K562 (cell line): ENCODE measurements at regions not wholly inside any gene's neighbourhood (a gene's known extent, or its start where the extent isn't known, plus 50 kb on each side); places are given as distances from the start of the nearest gene placed in this dataset.

Experiments used
- FOXJ3 ChIP-seq: sonication (generic); formaldehyde crosslinking; IDR thresholded peaks from 2 replicates; pipeline ENCODE4 v1.4.0; 2020; ENCODE audit warnings: mild to moderate bottlenecking, missing genetic modification reagents
- TCF3 ChIP-seq: sonication (generic); formaldehyde crosslinking; IDR thresholded peaks from 2 replicates; pipeline ENCODE4 v1.4.0; 2020; ENCODE audit warnings: mild to moderate bottlenecking, missing genetic modification reagents
- TSC22D4 ChIP-seq: fragments of 450-650 bp; IDR thresholded peaks from 2 replicates; pipeline ENCODE4 v1.6.1; 2016; ENCODE audit warnings: missing genetic modification characterization, missing biosample characterization, control low read depth
- YY1 ChIP-seq, 3 experiments: IDR thresholded peaks; 2 replicates each; pipeline ENCODE4 v1.6.1; 2011; ENCODE audit warnings: low read length in 2 of 3, mild to moderate bottlenecking in 2 of 3, moderate library complexity in 2 of 3, borderline replicate concordance in 1 of 3, control low read depth in 1 of 3, low read depth in 1 of 3; ENCODE audit not compliant: insufficient read depth in 3 of 3, insufficient replicate concordance in 2 of 3, control insufficient read depth in 1 of 3, insufficient read length in 1 of 3; ENCODE audit errors: extremely low read depth in 1 of 3
- ZNF707 ChIP-seq: fragments of 250-450 bp; sonication (Bioruptor Pico); conservative IDR thresholded peaks from 2 replicates; pipeline ENCODE4 v1.8.0; 2022; ENCODE audit warnings: inconsistent platforms, mild to moderate bottlenecking, moderate library complexity
- TF ChIP-seq, protein P1 (sequence below), 2 experiments: fragments of 150-350 bp in 1 of 2; IDR thresholded peaks; 2 replicates each; pipeline ENCODE4 v1.6.1; 2012 to 2016; ENCODE audit warnings: low read depth in 2 of 2, low read length in 2 of 2, mild to moderate bottlenecking in 1 of 2, moderate library complexity in 1 of 2
- TF ChIP-seq, protein P2 (sequence below): fragments of 150-350 bp; IDR thresholded peaks from 2 replicates; pipeline ENCODE4 v1.6.1; 2014; ENCODE audit warnings: low read depth, mild to moderate bottlenecking, low read length, borderline replicate concordance
- TF ChIP-seq, protein P3 (sequence below): sonication (generic); formaldehyde crosslinking; IDR thresholded peaks from 2 replicates; pipeline ENCODE4 v1.9.0; 2022; ENCODE audit warnings: mild to moderate bottlenecking, missing genetic modification reagents
- TF ChIP-seq, protein P4 (sequence below), 2 experiments: IDR thresholded peaks in 1 of 2; conservative IDR thresholded peaks in 1 of 2; 2 replicates each; pipeline ENCODE4 v1.6.1; 2016; ENCODE audit warnings: low read depth in 2 of 2, mild to moderate bottlenecking in 1 of 2, missing compliant biosample characterization in 1 of 2, missing genetic modification characterization in 1 of 2, moderate library complexity in 1 of 2
- TF ChIP-seq, protein P5 (sequence below): sonication (generic); formaldehyde crosslinking; IDR thresholded peaks from 2 replicates; pipeline ENCODE4 v1.8.0; 2022; ENCODE audit warnings: missing genetic modification reagents, mild to moderate bottlenecking, borderline replicate concordance

DNA sequence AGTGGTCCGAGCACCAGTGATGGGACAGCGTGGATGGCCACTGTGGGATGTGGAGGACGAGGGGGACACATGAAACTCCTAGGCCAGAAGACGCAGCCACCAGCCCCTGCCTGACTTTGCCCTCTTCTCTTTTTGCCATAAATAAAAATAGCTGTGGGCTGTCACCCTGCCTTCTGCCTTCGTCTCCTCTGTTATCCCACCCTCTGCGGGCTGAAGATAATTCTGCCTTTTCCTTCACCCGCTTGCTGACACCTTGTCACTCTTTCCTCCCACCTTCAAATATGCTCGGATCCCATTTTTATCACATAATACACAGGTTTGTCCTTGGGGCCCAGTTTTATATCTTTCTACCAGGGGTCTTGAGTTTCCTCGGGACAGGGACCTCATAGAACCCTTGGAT lies 87.6 kb upstream of the CIBAR2 start (continued):
- TF ChIP-seq, protein P1, sequence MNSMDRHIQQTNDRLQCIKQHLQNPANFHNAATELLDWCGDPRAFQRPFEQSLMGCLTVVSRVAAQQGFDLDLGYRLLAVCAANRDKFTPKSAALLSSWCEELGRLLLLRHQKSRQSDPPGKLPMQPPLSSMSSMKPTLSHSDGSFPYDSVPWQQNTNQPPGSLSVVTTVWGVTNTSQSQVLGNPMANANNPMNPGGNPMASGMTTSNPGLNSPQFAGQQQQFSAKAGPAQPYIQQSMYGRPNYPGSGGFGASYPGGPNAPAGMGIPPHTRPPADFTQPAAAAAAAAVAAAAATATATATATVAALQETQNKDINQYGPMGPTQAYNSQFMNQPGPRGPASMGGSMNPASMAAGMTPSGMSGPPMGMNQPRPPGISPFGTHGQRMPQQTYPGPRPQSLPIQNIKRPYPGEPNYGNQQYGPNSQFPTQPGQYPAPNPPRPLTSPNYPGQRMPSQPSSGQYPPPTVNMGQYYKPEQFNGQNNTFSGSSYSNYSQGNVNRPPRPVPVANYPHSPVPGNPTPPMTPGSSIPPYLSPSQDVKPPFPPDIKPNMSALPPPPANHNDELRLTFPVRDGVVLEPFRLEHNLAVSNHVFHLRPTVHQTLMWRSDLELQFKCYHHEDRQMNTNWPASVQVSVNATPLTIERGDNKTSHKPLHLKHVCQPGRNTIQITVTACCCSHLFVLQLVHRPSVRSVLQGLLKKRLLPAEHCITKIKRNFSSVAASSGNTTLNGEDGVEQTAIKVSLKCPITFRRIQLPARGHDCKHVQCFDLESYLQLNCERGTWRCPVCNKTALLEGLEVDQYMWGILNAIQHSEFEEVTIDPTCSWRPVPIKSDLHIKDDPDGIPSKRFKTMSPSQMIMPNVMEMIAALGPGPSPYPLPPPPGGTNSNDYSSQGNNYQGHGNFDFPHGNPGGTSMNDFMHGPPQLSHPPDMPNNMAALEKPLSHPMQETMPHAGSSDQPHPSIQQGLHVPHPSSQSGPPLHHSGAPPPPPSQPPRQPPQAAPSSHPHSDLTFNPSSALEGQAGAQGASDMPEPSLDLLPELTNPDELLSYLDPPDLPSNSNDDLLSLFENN (IDR thresholded peaks at IDR 0.05; ENCODE audit: low read depth in 2 of 2, low read length in 2 of 2) = no peak
- TF ChIP-seq, protein P2, sequence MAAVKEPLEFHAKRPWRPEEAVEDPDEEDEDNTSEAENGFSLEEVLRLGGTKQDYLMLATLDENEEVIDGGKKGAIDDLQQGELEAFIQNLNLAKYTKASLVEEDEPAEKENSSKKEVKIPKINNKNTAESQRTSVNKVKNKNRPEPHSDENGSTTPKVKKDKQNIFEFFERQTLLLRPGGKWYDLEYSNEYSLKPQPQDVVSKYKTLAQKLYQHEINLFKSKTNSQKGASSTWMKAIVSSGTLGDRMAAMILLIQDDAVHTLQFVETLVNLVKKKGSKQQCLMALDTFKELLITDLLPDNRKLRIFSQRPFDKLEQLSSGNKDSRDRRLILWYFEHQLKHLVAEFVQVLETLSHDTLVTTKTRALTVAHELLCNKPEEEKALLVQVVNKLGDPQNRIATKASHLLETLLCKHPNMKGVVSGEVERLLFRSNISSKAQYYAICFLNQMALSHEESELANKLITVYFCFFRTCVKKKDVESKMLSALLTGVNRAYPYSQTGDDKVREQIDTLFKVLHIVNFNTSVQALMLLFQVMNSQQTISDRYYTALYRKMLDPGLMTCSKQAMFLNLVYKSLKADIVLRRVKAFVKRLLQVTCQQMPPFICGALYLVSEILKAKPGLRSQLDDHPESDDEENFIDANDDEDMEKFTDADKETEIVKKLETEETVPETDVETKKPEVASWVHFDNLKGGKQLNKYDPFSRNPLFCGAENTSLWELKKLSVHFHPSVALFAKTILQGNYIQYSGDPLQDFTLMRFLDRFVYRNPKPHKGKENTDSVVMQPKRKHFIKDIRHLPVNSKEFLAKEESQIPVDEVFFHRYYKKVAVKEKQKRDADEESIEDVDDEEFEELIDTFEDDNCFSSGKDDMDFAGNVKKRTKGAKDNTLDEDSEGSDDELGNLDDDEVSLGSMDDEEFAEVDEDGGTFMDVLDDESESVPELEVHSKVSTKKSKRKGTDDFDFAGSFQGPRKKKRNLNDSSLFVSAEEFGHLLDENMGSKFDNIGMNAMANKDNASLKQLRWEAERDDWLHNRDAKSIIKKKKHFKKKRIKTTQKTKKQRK = no peak
- TF ChIP-seq FOXJ3 (CRISPR knock-in tag) = no peak
- TF ChIP-seq TCF3 (CRISPR knock-in tag) = peak; percentile 75
- TF ChIP-seq, protein P3, sequence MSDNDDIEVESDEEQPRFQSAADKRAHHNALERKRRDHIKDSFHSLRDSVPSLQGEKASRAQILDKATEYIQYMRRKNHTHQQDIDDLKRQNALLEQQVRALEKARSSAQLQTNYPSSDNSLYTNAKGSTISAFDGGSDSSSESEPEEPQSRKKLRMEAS (CRISPR knock-in tag) = 0 out of 2 replicates have a peak, but pooled peaks have one; percentile 21
- TF ChIP-seq, protein P4, sequence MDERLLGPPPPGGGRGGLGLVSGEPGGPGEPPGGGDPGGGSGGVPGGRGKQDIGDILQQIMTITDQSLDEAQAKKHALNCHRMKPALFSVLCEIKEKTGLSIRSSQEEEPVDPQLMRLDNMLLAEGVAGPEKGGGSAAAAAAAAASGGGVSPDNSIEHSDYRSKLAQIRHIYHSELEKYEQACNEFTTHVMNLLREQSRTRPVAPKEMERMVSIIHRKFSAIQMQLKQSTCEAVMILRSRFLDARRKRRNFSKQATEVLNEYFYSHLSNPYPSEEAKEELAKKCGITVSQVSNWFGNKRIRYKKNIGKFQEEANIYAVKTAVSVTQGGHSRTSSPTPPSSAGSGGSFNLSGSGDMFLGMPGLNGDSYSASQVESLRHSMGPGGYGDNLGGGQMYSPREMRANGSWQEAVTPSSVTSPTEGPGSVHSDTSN (CRISPR knock-in tag; IDR thresholded peaks at IDR 0.05; ENCODE audit: low read depth) = no peak
- TF ChIP-seq, protein P4 (tag; conservative IDR thresholded peaks at IDR 0.05; ENCODE audit: low read depth) = peak; percentile 70
- no peak for TF ChIP-seq ZNF707 (CRISPR knock-in tag)
- TF ChIP-seq TSC22D4 = no peak
- TF ChIP-seq YY1 (IDR thresholded peaks at IDR 0.05; ENCODE audit: borderline replicate concordance in 1 of 3, control insufficient read depth in 1 of 3, extremely low read depth in 1 of 3, insufficient read depth in 3 of 3, insufficient read length in 1 of 3, insufficient replicate concordance in 2 of 3, low read depth in 1 of 3, low read length in 2 of 3) = no peak
- TF ChIP-seq, protein P5, sequence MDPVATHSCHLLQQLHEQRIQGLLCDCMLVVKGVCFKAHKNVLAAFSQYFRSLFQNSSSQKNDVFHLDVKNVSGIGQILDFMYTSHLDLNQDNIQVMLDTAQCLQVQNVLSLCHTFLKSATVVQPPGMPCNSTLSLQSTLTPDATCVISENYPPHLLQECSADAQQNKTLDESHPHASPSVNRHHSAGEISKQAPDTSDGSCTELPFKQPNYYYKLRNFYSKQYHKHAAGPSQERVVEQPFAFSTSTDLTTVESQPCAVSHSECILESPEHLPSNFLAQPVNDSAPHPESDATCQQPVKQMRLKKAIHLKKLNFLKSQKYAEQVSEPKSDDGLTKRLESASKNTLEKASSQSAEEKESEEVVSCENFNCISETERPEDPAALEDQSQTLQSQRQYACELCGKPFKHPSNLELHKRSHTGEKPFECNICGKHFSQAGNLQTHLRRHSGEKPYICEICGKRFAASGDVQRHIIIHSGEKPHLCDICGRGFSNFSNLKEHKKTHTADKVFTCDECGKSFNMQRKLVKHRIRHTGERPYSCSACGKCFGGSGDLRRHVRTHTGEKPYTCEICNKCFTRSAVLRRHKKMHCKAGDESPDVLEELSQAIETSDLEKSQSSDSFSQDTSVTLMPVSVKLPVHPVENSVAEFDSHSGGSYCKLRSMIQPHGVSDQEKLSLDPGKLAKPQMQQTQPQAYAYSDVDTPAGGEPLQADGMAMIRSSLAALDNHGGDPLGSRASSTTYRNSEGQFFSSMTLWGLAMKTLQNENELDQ (CRISPR knock-in tag) = no peak
